ENCODE measurements at regions not wholly inside any gene's neighbourhood (a gene's known extent, or its start where the extent isn't known, plus 50 kb on each side); places are given as distances from the start of the nearest gene placed in this dataset.

- TF ChIP-seq EP300 (IDR thresholded peaks at IDR 0.05) (no peak), POLR2A (IDR thresholded peaks at IDR 0.05) (no peak), CTCF (IDR thresholded peaks at IDR 0.05) (no peak), POLR2AphosphoS5 (IDR thresholded peaks at IDR 0.05) (no peak)
- H3K4me1 ChIP-seq, result no peaks in the 10 kb centered on the region
- no peak for DNase-seq
- no peaks in the 10 kb centered on the region for H3K27me3 ChIP-seq
- H3K27ac ChIP-seq, result no peak overlapping the region
- no peaks in the 10 kb centered on the region for H3K36me3 ChIP-seq
- intact Hi-C loops (cut with DNase I), result no loop called here
- H3K4me3 ChIP-seq, result no peak overlapping the region
- WGBS, 2 donors, result 92 to 95% methylated on average over 4 of the region's 4 CpGs
- no peaks in the 10 kb centered on the region for H3K9me3 ChIP-seq
Observed at GRCh38 chr18:73007915-73008308, 140.1 kb upstream of the NETO1 start.

GRCh38 chr18:73007195-73007914 lies 139.6 kb upstream of the NETO1 start:
- H3K9me3 ChIP-seq, result no peaks in the 10 kb centered on the region
- H3K27ac ChIP-seq, result no peak overlapping the region
- H3K4me1 ChIP-seq, result no peaks in the 10 kb centered on the region
- intact Hi-C loops (cut with DNase I), result no loop called here
- H3K4me3 ChIP-seq, result no peak overlapping the region
- no peaks in the 10 kb centered on the region for H3K36me3 ChIP-seq
- TF ChIP-seq CTCF (IDR thresholded peaks at IDR 0.05) (no peak), POLR2AphosphoS5 (IDR thresholded peaks at IDR 0.05) (no peak), EP300 (IDR thresholded peaks at IDR 0.05) (no peak), POLR2A (IDR thresholded peaks at IDR 0.05) (no peak)
- no peaks in the 10 kb centered on the region for H3K27me3 ChIP-seq
- 30 to 41% methylated on average over 6 of the region's 6 CpGs for WGBS, 2 donors
- DNase-seq, result no peak

- WGBS, 2 donors, result 43 to 72% methylated on average over 3 of the region's 3 CpGs
- intact Hi-C loops (cut with DNase I), result no loop called here
- TF ChIP-seq EP300 (IDR thresholded peaks at IDR 0.05) (no peak), POLR2A (IDR thresholded peaks at IDR 0.05) (no peak), CTCF (IDR thresholded peaks at IDR 0.05) (no peak), POLR2AphosphoS5 (IDR thresholded peaks at IDR 0.05) (no peak)
Observed at GRCh38 chr18:73006331-73006730, 138.5 kb upstream of the NETO1 start.

GRCh38 chr18:73004260-73004659 lies 136.5 kb upstream of the NETO1 start:
- Histone ChIP-seq H3K36me3 (no peaks in the 10 kb centered on the region), H3K27me3 (no peaks in the 10 kb centered on the region), H3K27ac (no peak overlapping the region), H3K4me3 (no peak overlapping the region), H3K9me3 (no peaks in the 10 kb centered on the region), H3K4me1 (no peaks in the 10 kb centered on the region)
- no peak for DNase-seq
- WGBS, 2 donors, result 72 to 87% methylated on average over 2 of the region's 2 CpGs
- intact Hi-C loops (cut with DNase I), result no loop called here
- TF ChIP-seq CTCF (IDR thresholded peaks at IDR 0.05) (no peak), POLR2A (IDR thresholded peaks at IDR 0.05) (no peak), EP300 (IDR thresholded peaks at IDR 0.05) (no peak), POLR2AphosphoS5 (IDR thresholded peaks at IDR 0.05) (no peak)

More at GRCh38 chr18:73006331-73006730, 138.5 kb upstream of the NETO1 start:
- no peaks in the 10 kb centered on the region for H3K27me3 ChIP-seq
- no peaks in the 10 kb centered on the region for H3K9me3 ChIP-seq
- H3K36me3 ChIP-seq, result no peaks in the 10 kb centered on the region
- no peak overlapping the region for H3K4me3 ChIP-seq
- H3K4me1 ChIP-seq, result no peaks in the 10 kb centered on the region
- DNase-seq, result no peak
- H3K27ac ChIP-seq, result no peak overlapping the region
